Testis (tissue), 2 donors: ENCODE measurements at regions not wholly inside any gene's neighbourhood (a gene's known extent, or its start where the extent isn't known, plus 50 kb on each side); places are given as distances from the start of the nearest gene placed in this dataset.

ENCODE experiments used
- POLR2A ChIP-seq: fragments of 450-650 bp; IDR thresholded peaks from one replicate; pipeline ENCODE4 v1.6.1; 2017; ENCODE audit warnings: antibody characterized with exemption, mild to moderate bottlenecking, moderate library complexity
- TF ChIP-seq, protein P1 (sequence below), 3 experiments: fragments of 450-650 bp in 2 of 3; fragments of 200-600 bp in 1 of 3; sonication (generic) in 1 of 3; IDR thresholded peaks; one replicate each; pipeline ENCODE4 v1.5.1; 2016 to 2019; ENCODE audit warnings: antibody characterized with exemption in 3 of 3, mild to moderate bottlenecking in 2 of 3, moderate library complexity in 1 of 3

GRCh38 chr7:97620495-97620894 lies 111.4 kb upstream of the TAC1 start:
- TF ChIP-seq, protein P1, sequence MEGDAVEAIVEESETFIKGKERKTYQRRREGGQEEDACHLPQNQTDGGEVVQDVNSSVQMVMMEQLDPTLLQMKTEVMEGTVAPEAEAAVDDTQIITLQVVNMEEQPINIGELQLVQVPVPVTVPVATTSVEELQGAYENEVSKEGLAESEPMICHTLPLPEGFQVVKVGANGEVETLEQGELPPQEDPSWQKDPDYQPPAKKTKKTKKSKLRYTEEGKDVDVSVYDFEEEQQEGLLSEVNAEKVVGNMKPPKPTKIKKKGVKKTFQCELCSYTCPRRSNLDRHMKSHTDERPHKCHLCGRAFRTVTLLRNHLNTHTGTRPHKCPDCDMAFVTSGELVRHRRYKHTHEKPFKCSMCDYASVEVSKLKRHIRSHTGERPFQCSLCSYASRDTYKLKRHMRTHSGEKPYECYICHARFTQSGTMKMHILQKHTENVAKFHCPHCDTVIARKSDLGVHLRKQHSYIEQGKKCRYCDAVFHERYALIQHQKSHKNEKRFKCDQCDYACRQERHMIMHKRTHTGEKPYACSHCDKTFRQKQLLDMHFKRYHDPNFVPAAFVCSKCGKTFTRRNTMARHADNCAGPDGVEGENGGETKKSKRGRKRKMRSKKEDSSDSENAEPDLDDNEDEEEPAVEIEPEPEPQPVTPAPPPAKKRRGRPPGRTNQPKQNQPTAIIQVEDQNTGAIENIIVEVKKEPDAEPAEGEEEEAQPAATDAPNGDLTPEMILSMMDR (IDR thresholded peaks at IDR 0.05), result no peak
- no peak for TF ChIP-seq POLR2A
